GM12874 (cell line): ENCODE measurements at regions not wholly inside any gene's neighbourhood (a gene's known extent, or its start where the extent isn't known, plus 50 kb on each side); places are given as distances from the start of the nearest gene placed in this dataset.

Experiments used
- TF ChIP-seq, protein P1 (sequence below): IDR thresholded peaks from 2 replicates; pipeline ENCODE4 v1.5.1; 2011; ENCODE audit warnings: low read depth, mild to moderate bottlenecking, control low read depth, low read length, moderate library complexity; ENCODE audit not compliant: insufficient read depth

DNA sequence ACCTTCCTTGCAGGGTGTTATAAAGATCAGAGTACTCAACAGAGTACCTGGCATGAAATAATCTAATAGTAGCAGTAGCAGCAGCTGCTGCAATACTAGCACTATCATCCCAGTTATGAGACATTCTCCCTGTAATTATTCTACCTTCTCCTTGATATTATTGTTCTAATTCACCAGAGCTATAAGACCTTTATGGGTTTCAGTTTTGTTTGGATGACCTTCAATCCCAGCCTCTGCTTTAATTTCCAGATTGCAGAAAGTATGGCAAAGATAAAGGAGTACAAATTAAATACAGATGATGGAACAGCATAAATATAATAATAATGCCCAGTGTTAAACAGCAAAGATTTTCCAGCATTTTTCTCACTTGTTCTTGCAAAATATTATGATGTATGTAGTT is 150.5 kb upstream of the MYLIP start:
- TF ChIP-seq, protein P1, sequence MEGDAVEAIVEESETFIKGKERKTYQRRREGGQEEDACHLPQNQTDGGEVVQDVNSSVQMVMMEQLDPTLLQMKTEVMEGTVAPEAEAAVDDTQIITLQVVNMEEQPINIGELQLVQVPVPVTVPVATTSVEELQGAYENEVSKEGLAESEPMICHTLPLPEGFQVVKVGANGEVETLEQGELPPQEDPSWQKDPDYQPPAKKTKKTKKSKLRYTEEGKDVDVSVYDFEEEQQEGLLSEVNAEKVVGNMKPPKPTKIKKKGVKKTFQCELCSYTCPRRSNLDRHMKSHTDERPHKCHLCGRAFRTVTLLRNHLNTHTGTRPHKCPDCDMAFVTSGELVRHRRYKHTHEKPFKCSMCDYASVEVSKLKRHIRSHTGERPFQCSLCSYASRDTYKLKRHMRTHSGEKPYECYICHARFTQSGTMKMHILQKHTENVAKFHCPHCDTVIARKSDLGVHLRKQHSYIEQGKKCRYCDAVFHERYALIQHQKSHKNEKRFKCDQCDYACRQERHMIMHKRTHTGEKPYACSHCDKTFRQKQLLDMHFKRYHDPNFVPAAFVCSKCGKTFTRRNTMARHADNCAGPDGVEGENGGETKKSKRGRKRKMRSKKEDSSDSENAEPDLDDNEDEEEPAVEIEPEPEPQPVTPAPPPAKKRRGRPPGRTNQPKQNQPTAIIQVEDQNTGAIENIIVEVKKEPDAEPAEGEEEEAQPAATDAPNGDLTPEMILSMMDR = no peak

DNA sequence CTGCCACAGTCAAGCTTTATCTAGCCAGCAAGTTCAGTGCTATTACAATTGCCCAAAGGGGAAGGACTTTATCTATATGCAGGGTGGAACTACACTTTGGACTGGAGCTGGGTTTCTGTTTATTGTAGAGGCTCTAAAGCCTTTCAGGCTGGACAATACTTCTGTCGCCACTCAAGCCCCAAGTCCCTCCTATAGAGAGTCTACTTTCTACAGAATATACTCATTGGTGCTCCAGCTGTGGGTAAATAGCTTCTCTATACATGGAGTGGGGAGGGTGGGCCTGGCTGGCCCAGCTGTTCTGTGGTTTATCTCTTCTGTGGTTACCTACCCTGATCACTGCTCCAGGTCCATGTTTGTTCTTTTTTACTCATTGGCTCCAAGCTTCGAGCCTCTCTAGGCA is 151.8 kb upstream of the MYLIP start:
- TF ChIP-seq, protein P1 = no peak

DNA sequence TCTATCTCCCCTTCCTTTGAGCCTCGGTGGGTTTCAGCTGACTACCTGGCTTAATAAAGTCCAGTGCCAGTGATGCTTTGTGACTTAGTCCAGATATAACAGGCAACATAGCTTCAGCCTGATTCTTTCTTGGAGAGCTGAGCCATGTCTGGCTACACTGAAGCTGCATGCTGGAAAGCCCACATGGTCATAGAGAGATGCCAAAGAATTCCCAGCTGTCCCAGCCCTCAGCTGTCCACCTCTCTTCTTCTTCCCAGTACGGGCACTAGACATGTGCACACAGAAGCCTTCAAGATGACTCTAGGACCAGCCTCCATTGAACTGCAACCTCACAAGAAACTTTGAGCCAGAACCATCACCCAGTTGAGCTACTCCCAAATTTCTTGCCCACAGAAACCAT is 154.1 kb upstream of the MYLIP start:
- TF ChIP-seq, protein P1 = no peak

DNA sequence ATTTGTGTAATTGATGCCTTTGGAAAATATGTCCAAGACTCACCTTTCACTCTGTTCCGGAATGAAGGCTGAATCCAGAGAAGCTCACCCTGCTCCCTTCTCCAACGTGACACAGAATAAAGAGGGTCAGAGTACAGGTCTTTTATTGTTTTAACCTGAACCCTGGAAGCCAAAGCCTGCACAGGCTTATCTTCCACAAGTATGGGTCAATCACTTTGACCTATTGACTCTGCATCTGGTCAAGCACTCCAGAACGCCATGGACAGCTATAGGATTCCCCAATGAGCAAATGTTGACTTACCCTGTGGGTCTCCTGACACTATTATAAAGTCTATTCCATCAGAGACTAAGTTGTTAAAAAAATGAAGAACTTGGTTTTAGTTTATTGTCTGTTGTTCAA is 158.4 kb upstream of the MYLIP start:
- TF ChIP-seq, protein P1 = no peak

DNA sequence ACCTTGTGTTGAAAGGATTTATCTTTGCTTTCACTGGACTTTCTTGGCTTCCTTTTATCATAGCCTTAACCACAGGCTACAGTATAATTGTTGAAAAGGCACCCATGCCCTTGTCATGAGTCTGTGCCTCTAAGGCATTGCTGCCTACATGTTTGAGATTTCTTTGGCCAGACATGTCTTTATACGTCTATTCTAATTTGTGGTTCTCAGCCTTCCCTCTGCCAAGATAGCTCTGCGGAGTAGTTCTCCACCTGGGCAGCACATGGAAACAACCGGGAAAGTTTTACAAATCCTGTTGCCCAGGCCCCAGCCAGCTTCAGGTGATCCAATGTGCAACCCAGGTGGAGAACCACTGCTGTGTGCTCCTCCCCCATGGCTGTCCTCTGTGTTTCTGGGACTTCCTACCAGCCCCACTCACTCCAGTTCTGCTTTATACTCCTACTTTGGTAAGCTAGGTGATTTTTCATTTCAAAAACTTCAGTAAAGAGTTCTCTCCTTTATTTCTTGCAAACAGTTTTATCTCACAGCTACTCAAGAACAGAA is 159.6 kb upstream of the MYLIP start:
- TF ChIP-seq, protein P1 = no peak

DNA sequence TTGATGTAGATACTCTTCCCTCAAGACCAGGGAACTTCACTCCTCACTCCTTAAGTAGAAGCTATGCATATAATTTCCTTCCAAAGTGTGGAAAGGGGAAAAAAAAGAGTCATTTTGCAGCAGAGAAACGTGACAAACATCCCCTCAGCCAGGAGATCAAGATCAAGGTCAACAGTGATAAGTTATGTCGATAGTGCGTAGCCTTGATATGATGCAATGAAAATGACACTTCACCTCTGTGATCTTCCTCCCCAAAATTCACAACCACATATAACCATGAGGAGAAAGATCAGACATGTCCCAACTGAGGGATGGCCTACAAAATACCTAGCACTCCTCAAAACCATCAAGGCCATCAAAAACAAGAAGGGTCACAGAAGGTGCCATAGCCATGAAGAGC is 160.4 kb upstream of the MYLIP start:
- TF ChIP-seq, protein P1 = no peak

DNA sequence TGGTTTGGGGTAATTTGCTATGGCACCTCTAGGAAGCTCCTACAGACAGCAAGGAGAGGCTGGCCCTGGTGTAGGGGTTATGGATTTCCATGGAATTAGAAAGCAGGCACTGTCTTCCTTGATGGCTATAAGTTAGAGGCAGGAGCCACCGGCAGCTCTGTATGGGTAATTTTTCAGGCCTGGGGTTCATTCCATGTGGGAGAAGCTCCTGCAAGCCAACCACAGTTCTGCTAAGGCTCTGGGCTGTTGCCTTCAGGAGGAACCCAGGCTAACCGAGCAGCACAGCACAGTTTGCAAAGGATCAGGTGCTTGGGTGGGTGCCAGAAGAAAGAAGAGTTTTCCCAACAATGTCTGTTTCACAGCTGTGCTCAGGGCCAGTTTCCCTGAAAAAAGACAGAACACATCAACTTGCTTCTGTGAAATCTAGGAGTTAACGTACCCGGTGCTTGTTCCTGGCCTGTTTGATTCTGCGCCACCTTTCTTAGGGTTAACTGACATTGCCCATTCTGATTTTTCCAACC is 162.8 kb upstream of the MYLIP start:
- TF ChIP-seq, protein P1 = no peak
